RKO (cell line): ENCODE measurements at regions not wholly inside any gene's neighbourhood (a gene's known extent, or its start where the extent isn't known, plus 50 kb on each side); places are given as distances from the start of the nearest gene placed in this dataset.

Experiments
- DNase-seq: peaks from one replicate; pipeline ENCODE4 v3.0.0-alpha.2; 2016; ENCODE audit warnings: low spot score

DNA sequence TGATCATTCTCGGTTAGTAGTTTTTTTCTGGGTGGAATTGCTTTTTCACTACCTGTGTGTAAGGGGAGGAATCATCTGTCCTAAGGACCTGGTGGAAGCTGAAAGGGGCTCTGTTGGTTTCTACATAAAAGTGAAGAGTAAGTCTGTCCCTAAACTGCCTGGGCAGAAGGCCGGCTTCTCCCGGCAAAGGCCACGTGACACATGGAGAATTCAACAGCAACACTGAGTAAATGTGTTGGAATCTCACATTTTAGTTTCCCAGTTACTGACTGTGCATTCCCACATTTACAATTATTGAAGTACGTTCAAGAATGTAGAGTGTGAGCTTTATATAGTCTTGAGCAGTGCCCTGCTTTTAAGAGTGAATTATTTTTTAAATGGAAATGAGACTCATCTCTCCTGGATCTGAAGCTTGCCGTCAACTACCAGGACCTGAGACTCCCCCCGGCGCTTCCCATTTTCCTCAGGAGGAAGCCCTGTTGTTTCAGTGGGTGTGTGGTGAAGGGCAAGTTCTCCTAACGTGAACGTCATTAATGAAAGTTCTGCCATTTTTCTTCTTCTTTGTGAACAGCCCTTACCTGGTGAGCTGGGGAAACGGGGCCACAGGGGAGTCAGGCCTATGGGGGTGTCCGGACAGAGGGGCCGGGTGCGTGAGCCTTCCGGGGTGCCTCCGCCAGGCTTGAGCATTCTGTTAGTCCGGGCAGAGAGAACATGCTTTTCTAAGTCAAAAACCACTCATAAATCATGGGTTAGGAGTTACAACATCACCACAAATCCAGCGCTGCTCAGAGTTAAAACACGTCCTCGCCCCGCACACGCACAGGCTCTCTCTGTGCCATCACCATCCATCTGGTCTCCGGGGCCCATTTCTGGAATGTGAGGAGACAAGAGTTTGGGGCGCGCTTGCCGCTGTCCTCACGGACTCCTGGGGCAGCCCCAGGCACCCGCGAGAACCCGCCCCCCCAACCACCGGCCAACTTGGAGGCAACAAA, 56.6 kb upstream of the SMOC2 start:
- DNase-seq, result no peak

DNA sequence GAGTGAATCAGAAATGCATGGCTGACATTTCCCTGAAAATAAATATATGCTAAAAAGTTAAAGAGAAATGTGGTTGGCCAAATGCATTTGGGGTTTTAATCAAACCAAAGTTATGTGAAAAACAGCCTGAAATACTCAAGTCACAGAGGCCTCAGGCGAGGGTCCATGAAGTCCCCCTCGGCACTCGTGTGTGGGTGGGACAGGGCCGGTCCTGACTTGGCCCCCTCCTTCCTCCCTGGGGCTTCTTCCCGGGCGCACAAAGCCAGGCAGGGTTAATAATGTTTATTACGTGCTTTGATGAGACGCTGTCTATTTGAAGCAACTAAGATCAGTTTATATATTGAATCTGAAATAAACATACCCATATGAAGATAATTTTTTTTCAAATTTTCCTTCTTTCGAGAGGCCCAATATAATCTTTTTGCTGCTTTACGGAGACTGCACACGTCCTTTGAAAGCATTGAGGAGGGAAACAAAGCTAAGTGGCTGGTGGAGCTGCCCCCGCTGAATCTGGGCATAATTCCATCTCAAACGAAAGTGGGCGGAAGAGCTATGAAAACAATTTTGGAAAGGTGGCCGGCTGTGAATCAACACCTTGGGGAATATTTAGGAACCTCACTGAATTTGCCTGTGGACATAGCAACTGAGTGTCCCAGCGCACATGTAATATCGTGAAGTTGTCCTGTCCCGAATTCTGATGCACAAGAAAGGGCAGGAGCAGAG, 55.8 kb upstream of the SMOC2 start:
- DNase-seq, result no peak

DNA sequence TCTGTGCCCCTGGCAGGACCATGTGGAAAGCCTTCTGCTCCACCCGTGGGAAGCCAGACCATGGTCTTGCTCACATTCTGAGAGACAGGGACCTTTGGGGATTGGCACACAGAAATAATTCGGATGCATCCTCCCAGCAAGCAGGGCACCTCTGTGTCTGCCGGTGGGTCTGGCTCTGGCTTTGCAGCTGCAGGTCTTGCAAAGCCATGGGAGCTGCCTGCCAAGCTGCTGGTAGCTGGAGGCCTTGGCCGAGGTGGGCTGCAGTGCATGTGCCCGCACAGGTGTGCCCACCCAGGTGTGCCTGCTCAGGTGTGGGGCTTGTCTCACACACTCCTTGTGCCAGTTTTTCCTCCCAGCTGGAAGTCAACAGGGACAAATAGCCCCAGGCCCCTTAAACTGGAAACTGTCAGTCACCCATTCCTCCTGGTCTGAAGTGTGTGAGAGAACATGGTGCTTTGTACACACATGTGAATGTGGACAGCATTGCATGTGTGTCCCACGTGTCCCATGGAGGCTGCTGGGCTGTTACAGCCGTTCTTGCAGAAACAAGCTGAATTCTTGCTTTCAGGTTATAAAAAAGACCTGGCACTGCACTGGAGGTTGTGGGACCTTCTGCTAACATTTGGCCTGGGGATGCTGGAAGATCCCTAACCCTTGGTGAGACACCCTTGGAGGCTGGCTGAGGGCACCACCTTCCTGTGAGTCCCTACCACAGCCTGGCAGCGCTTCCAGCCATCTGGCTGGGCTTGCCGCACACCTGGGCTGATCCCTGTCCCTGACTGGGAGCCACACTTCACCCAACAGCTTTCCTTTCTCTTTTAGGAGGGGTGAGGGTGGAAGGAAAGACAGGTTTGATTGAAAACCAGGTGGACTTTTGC, 54.9 kb upstream of the SMOC2 start:
- no peak for DNase-seq

DNA sequence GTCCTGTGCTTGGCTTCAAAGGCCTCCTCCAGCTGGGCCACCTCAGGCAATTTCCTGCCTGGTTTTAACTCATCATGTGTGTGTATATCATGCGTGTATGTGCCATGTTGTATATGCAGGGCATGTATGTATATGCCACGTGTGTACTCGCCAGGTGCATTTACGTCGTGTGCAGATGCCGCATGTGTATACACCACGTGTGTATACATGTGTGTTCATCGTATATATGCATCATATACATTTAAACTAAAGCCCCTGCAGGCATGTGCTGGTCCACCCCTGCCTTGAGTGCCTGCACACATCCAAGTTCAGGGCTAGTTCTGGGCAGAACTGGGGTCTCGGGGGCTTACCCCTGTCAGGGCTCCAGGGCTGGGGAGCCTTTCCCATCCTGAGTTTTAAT, 54.0 kb upstream of the SMOC2 start:
- DNase-seq, result no peak

DNA sequence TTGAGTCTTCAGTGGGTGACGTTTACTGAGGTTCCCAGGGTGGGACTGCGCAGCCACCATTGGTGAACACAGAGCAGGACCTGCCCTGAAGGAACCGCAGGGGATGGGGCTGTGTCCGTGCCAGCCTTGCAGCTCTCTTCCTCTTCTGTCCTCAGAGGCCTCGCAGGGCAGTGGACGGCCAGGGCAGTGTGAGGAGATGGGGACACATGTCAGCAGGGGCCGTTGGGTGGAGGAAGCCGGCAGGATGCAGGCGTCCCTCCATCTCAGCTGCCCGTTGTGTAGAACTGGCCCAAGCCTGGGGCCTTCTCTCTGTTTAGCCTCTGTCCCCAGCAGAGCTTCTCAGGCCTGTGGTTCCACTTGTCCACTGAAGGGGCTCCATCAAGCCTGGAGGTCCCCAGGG, 53.6 kb upstream of the SMOC2 start:
- no peak for DNase-seq

DNA sequence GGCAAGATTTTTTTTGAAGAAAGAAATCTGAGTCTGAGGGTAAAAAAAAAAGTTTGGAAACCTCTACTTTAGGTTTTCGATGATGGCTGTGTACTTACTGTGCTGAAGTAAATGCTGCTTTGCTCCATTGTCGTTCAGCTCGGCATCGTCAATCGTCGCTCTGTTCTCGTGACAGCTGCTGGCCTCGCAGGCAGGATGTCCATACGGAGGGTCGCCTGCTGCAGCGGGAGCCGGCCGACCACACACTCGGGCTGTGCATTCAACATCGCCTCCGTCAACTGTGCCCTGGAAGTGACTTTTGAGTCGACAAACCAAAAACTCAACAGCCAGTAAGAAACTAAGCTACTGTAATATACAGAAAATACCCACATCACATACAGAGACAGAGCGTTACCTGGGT, 53.1 kb upstream of the SMOC2 start:
- DNase-seq, result no peak

DNA sequence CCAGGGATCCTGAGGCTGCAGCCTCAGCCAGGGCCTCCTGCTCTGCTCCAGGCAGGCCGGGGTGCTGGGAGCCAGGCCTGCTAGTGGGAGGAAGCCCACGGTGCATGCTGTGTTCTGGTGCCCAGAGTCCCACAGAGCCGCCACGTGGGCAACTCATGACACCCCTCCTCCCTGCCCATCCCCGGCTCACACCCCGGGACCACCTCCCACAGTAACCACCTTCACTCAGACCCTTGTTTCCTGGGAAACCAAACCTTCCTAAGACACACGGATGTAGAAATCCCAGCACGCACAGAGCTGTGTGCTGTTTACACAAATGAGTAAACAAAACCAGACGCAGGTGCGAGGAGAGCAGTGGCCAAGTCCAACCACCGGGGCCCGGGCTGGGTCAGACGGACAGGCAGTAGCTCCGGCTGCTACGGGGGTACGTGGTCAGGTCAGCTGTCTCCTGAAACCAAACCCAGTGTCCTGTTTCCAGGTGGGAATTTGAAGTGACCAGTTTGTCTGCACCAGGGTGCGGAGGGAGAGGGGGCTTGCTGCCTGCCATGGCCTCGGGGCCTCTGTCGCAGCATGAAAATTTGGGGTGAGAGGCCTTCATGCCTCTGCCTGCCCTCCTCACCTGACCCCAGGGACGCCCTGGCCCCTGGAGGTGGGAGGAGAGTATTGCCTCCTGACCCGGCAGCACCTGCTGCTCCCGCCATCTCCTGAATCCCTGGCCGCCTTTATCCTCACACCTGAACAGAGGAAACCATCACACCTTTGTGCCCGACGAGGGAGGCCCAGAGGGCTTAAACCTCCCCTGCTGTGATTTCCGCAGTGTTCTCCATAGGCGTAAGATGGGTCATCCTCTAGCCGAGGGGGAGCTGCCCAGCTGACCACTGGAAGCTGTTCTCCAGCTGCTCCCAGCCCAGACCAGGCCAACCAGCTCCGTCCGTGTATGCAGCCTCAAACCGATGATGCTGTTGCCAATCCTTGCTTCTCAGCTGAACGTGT, 52.0 kb upstream of the SMOC2 start:
- no peak for DNase-seq

DNA sequence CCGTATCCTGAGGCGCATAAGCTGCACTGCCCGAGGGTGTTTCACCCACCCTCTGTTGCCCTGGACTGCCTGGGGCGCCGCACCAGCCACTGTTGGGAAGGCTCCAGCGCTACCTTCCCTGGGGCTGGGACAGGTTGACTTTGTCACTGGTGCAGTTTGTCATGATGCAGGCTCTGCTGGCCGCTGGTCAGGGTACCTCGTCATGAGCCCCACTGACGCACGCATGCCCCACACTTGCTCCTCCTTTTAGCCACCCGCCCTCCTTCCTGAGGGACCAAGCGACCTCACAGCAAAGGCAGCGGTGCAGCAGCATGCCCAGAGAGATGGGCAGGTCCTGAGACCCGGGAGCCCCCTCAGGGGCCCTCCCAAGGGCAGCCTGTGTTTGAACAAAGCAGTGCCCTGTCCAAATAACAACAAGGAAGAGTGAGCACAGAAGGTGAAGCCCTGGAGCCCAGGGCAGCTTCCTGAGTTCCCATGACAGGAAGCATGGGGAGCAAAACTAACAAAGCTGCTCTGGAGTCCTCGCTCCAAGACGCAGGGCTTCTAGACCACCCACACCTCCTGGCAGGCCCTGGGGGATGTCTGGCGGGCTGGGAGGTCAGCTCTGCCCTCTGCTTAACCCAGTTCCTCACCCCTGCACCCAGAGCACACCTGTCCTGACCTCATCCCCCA, 50.1 kb upstream of the SMOC2 start:
- DNase-seq, result no peak
